HepG2 (cell line): ENCODE measurements at regions not wholly inside any gene's neighbourhood (a gene's known extent, or its start where the extent isn't known, plus 50 kb on each side); places are given as distances from the start of the nearest gene placed in this dataset.

Experiments used
- FOXK2 ChIP-seq: fragments of 450-650 bp; IDR thresholded peaks from 2 replicates; pipeline ENCODE4 v1.6.1; 2016
- HOXA7 ChIP-seq: sonication (generic); formaldehyde crosslinking; IDR thresholded peaks from 2 replicates; pipeline ENCODE4 v1.8.1; 2022; ENCODE audit warnings: mild to moderate bottlenecking, missing genetic modification reagents, moderate library complexity
- HOXA9 ChIP-seq: sonication (generic); formaldehyde crosslinking; IDR thresholded peaks from 2 replicates; pipeline ENCODE4 v1.8.1; 2022; ENCODE audit warnings: missing genetic modification reagents, mild to moderate bottlenecking, moderate library complexity, borderline replicate concordance
- JDP2 ChIP-seq: sonication (generic); formaldehyde crosslinking; IDR thresholded peaks from 2 replicates; pipeline ENCODE4 v1.8.1; 2022; ENCODE audit warnings: missing genetic modification reagents, borderline replicate concordance
- JUN ChIP-seq: sonication (generic); formaldehyde crosslinking; IDR thresholded peaks from 2 replicates; pipeline ENCODE4 v1.4.0; 2020; ENCODE audit warnings: mild to moderate bottlenecking, missing genetic modification reagents
- NFE2L1 ChIP-seq: sonication (generic); formaldehyde crosslinking; IDR thresholded peaks from 2 replicates; pipeline ENCODE4 v1.4.0; 2020; ENCODE audit warnings: missing genetic modification reagents, mild to moderate bottlenecking, borderline replicate concordance
- NR1H2 ChIP-seq: sonication (generic); formaldehyde crosslinking; IDR thresholded peaks from 2 replicates; pipeline ENCODE4 v1.8.1; 2022; ENCODE audit warnings: low read depth, missing genetic modification reagents, borderline replicate concordance
- PAF1 ChIP-seq: IDR thresholded peaks from 2 replicates; pipeline ENCODE4 v1.6.1; 2016; ENCODE audit warnings: missing genetic modification reagents, missing compliant biosample characterization
- PITX1 ChIP-seq: sonication (generic); formaldehyde crosslinking; IDR thresholded peaks from 2 replicates; pipeline ENCODE4 v1.5.1; 2020; ENCODE audit warnings: mild to moderate bottlenecking, missing genetic modification reagents
- RELA ChIP-seq: sonication (generic); formaldehyde crosslinking; IDR thresholded peaks from 2 replicates; pipeline ENCODE4 v1.4.0; 2020; ENCODE audit warnings: missing genetic modification reagents
- SIX1 ChIP-seq: sonication (generic); formaldehyde crosslinking; IDR thresholded peaks from 2 replicates; pipeline ENCODE4 v1.4.0; 2020; ENCODE audit warnings: missing genetic modification reagents, borderline replicate concordance
- TBX3 ChIP-seq: fragments of 450-650 bp; IDR thresholded peaks from 2 replicates; pipeline ENCODE4 v1.6.1; 2017; ENCODE audit warnings: antibody characterized with exemption, mild to moderate bottlenecking, inconsistent platforms, borderline replicate concordance
- TEAD3 ChIP-seq: optimal IDR thresholded peaks from 2 replicates; pipeline ENCODE3; 2016; ENCODE audit warnings: borderline replicate concordance
- ZNF337 ChIP-seq: sonication (generic); formaldehyde crosslinking; IDR thresholded peaks from 2 replicates; pipeline ENCODE4 v1.5.1; 2020; ENCODE audit warnings: missing genetic modification reagents, low read depth, mild to moderate bottlenecking, borderline replicate concordance
- ZNF343 ChIP-seq: sonication (generic); formaldehyde crosslinking; IDR thresholded peaks from 2 replicates; pipeline ENCODE4 v1.4.0; 2020; ENCODE audit warnings: mild to moderate bottlenecking, missing genetic modification reagents
- ZNF432 ChIP-seq: sonication (generic); formaldehyde crosslinking; IDR thresholded peaks from 2 replicates; pipeline ENCODE4 v1.5.0; 2020; ENCODE audit warnings: missing genetic modification reagents, mild to moderate bottlenecking, borderline replicate concordance
- ZNF563 ChIP-seq: sonication (generic); formaldehyde crosslinking; IDR thresholded peaks from 2 replicates; pipeline ENCODE4 v1.8.0; 2022; ENCODE audit warnings: mild to moderate bottlenecking, moderate library complexity, missing genetic modification reagents
- ZNF572 ChIP-seq: sonication (generic); formaldehyde crosslinking; IDR thresholded peaks from 2 replicates; pipeline ENCODE4 v1.5.1; 2020; ENCODE audit warnings: mild to moderate bottlenecking, missing genetic modification reagents
- ZNF598 ChIP-seq: sonication (generic); formaldehyde crosslinking; IDR thresholded peaks from 2 replicates; pipeline ENCODE4 v1.5.1; 2020; ENCODE audit warnings: mild to moderate bottlenecking, missing genetic modification reagents, borderline replicate concordance
- TF ChIP-seq, protein P1 (sequence below): sonication (generic); formaldehyde crosslinking; conservative IDR thresholded peaks from 2 replicates; pipeline ENCODE4 v1.4.0; 2020; ENCODE audit warnings: mild to moderate bottlenecking, missing genetic modification reagents, moderate library complexity
- TF ChIP-seq, protein P2 (sequence below): IDR thresholded peaks from 2 replicates; pipeline ENCODE4 v1.6.1; 2016; ENCODE audit warnings: low read depth
- TF ChIP-seq, protein P3 (sequence below): sonication (generic); formaldehyde crosslinking; IDR thresholded peaks from 2 replicates; pipeline ENCODE4; 2020; ENCODE audit warnings: missing genetic modification reagents, mild to moderate bottlenecking, borderline replicate concordance
- TF ChIP-seq, protein P4 (sequence below): sonication (generic); formaldehyde crosslinking; IDR thresholded peaks from 2 replicates; pipeline ENCODE4 v1.4.0; 2020; ENCODE audit warnings: missing genetic modification reagents

DNA sequence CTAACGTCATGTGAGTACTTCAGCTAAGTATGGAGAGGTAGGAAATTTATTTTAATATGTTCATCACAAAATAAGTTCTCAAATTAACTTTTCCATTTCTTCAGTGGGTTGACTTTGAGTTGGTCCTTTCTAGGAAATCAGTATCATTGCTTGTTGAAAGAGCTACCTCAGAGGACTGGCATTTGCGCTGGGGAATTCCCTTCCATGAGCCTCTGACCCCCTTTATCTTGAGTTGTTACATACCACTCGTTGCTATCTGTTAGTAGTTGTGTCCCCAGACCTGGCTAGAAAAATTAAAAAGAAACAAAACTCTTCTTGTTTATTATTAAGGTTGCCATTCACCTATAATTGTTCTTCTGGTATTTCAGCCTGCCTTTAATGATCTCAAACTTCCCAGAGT, 96.8 kb upstream of the ROBO2 start (continued):
- peak; percentile 80; the same call in 1 of the 2 replicates for TF ChIP-seq RELA (CRISPR knock-in tag)
- TF ChIP-seq NR1H2 (CRISPR knock-in tag): no peak
- TF ChIP-seq, protein P1, sequence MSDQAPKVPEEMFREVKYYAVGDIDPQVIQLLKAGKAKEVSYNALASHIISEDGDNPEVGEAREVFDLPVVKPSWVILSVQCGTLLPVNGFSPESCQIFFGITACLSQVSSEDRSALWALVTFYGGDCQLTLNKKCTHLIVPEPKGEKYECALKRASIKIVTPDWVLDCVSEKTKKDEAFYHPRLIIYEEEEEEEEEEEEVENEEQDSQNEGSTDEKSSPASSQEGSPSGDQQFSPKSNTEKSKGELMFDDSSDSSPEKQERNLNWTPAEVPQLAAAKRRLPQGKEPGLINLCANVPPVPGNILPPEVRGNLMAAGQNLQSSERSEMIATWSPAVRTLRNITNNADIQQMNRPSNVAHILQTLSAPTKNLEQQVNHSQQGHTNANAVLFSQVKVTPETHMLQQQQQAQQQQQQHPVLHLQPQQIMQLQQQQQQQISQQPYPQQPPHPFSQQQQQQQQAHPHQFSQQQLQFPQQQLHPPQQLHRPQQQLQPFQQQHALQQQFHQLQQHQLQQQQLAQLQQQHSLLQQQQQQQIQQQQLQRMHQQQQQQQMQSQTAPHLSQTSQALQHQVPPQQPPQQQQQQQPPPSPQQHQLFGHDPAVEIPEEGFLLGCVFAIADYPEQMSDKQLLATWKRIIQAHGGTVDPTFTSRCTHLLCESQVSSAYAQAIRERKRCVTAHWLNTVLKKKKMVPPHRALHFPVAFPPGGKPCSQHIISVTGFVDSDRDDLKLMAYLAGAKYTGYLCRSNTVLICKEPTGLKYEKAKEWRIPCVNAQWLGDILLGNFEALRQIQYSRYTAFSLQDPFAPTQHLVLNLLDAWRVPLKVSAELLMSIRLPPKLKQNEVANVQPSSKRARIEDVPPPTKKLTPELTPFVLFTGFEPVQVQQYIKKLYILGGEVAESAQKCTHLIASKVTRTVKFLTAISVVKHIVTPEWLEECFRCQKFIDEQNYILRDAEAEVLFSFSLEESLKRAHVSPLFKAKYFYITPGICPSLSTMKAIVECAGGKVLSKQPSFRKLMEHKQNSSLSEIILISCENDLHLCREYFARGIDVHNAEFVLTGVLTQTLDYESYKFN: peak; percentile 23; the same call in 1 of the 2 replicates
- no peak for TF ChIP-seq ZNF598 (CRISPR knock-in tag)
- TF ChIP-seq, protein P2, sequence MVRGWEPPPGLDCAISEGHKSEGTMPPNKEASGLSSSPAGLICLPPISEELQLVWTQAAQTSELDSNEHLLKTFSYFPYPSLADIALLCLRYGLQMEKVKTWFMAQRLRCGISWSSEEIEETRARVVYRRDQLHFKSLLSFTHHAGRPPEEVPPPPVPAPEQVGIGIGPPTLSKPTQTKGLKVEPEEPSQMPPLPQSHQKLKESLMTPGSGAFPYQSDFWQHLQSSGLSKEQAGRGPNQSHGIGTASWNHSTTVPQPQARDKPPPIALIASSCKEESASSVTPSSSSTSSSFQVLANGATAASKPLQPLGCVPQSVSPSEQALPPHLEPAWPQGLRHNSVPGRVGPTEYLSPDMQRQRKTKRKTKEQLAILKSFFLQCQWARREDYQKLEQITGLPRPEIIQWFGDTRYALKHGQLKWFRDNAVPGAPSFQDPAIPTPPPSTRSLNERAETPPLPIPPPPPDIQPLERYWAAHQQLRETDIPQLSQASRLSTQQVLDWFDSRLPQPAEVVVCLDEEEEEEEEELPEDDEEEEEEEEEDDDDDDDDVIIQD (CRISPR knock-in tag): no peak
- TF ChIP-seq, protein P3, sequence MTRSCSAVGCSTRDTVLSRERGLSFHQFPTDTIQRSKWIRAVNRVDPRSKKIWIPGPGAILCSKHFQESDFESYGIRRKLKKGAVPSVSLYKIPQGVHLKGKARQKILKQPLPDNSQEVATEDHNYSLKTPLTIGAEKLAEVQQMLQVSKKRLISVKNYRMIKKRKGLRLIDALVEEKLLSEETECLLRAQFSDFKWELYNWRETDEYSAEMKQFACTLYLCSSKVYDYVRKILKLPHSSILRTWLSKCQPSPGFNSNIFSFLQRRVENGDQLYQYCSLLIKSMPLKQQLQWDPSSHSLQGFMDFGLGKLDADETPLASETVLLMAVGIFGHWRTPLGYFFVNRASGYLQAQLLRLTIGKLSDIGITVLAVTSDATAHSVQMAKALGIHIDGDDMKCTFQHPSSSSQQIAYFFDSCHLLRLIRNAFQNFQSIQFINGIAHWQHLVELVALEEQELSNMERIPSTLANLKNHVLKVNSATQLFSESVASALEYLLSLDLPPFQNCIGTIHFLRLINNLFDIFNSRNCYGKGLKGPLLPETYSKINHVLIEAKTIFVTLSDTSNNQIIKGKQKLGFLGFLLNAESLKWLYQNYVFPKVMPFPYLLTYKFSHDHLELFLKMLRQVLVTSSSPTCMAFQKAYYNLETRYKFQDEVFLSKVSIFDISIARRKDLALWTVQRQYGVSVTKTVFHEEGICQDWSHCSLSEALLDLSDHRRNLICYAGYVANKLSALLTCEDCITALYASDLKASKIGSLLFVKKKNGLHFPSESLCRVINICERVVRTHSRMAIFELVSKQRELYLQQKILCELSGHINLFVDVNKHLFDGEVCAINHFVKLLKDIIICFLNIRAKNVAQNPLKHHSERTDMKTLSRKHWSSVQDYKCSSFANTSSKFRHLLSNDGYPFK (CRISPR knock-in tag): no peak
- TF ChIP-seq, protein P4, sequence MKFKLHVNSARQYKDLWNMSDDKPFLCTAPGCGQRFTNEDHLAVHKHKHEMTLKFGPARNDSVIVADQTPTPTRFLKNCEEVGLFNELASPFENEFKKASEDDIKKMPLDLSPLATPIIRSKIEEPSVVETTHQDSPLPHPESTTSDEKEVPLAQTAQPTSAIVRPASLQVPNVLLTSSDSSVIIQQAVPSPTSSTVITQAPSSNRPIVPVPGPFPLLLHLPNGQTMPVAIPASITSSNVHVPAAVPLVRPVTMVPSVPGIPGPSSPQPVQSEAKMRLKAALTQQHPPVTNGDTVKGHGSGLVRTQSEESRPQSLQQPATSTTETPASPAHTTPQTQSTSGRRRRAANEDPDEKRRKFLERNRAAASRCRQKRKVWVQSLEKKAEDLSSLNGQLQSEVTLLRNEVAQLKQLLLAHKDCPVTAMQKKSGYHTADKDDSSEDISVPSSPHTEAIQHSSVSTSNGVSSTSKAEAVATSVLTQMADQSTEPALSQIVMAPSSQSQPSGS (CRISPR knock-in tag): peak; percentile 79; the same call in 1 of the 2 replicates
- no peak for TF ChIP-seq HOXA9 (CRISPR knock-in tag)
- TF ChIP-seq TBX3: no peak
- no peak for TF ChIP-seq ZNF337 (CRISPR knock-in tag)
- TF ChIP-seq NFE2L1 (CRISPR knock-in tag): no peak
- TF ChIP-seq JUN (CRISPR knock-in tag): peak; percentile 92
- TF ChIP-seq TEAD3 (CRISPR knock-in tag): peak; percentile 57
- TF ChIP-seq ZNF343 (CRISPR knock-in tag): no peak
- no peak for TF ChIP-seq PITX1
- TF ChIP-seq HOXA7 (CRISPR knock-in tag): no peak
- TF ChIP-seq ZNF432 (CRISPR knock-in tag): no peak
- no peak for TF ChIP-seq PAF1 (CRISPR knock-in tag)
- TF ChIP-seq ZNF563 (CRISPR knock-in tag): no peak
- TF ChIP-seq SIX1 (CRISPR knock-in tag): no peak
- TF ChIP-seq ZNF572: no peak
- TF ChIP-seq FOXK2: no peak
- TF ChIP-seq JDP2 (CRISPR knock-in tag): no peak
